ENCODE measurements at regions not wholly inside any gene's neighbourhood (a gene's known extent, or its start where the extent isn't known, plus 50 kb on each side); places are given as distances from the start of the nearest gene placed in this dataset.

DNA sequence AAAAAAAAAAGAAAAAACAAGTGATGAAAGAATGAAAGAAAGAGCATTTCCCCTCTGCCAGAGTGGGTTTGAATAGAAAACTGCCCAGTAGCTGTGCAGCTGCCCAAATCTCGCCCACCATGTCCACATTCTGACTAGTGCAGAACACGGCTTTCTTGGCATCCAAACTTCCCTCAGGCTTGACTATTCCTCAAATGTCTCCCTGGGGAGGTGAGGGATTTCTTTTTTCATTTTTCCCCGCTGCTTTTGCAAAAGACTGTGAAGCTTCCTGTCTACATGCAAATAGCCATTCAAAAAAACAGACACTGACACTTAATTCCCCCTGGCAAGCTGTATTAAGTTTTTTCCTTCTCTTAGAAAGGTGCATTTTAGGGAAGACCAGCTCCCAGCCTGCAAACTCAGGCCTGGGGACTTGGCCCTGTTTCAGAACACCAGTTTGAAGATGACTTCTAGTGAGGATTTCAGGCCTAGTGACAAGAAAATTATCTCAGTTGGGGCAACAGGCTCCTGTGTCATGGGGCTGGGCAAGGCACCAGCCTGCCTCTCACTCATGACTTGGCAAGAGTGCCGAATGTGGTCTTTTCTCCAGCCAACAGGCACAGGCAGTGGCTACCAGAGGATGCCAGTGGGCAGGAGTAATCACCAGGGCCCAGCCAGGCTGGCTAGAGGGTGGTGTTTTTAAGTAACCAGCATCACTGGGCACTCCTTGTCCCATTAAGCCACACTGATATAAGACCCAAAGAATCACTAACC, 178.1 kb upstream of the NFIA start:
- Histone ChIP-seq H3K4me1 (peaks cover 16% of the 10 kb centered on the region), H3K79me2 (no peaks in the 10 kb centered on the region), H3K4me2 (ENCODE audit: low read length) (no peak overlapping the region), H3K27me3 (ENCODE audit: control insufficient read depth, insufficient read depth, low read length) (no peaks in the 10 kb centered on the region), H3K4me3 (ENCODE audit: low read depth, low read length) (no peak overlapping the region), H3K9ac (no peak overlapping the region), H3K36me3 (ENCODE audit: control insufficient read depth, insufficient read depth, low read length) (no peaks in the 10 kb centered on the region), H3K9me3 (ENCODE audit: control insufficient read depth, low read length) (no peaks in the 10 kb centered on the region), H3K27ac (peak overlapping the region; percentile 15), H2AFZ (peak overlapping the region; percentile 74)
- TF ChIP-seq, protein P1, sequence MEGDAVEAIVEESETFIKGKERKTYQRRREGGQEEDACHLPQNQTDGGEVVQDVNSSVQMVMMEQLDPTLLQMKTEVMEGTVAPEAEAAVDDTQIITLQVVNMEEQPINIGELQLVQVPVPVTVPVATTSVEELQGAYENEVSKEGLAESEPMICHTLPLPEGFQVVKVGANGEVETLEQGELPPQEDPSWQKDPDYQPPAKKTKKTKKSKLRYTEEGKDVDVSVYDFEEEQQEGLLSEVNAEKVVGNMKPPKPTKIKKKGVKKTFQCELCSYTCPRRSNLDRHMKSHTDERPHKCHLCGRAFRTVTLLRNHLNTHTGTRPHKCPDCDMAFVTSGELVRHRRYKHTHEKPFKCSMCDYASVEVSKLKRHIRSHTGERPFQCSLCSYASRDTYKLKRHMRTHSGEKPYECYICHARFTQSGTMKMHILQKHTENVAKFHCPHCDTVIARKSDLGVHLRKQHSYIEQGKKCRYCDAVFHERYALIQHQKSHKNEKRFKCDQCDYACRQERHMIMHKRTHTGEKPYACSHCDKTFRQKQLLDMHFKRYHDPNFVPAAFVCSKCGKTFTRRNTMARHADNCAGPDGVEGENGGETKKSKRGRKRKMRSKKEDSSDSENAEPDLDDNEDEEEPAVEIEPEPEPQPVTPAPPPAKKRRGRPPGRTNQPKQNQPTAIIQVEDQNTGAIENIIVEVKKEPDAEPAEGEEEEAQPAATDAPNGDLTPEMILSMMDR (IDR thresholded peaks at IDR 0.05) = no peak

DNA sequence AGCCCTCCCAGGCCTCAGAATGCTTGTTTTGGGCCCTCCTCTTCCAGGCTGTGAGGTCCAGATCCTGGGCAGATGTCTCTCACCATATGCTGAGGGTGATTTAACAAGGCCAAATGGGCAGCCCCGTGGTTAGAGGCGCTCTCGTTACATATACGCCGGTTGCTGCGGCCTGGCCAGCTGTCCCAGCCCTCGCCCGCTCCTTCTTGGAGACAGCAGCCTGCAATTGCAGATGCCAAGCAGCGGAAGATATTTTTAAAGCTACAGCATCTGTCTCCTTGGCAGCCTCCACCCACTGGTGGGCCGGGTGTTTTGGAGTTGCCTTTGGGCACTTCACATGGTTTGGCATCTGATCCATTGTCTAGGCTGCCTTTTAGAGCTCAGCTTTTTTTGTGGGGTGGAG, 178.8 kb upstream of the NFIA start:
- Histone ChIP-seq H3K4me3 (ENCODE audit: low read depth, low read length) (no peak overlapping the region), H3K9me3 (ENCODE audit: control insufficient read depth, low read length) (no peaks in the 10 kb centered on the region), H3K9ac (no peak overlapping the region), H3K27ac (peak overlapping the region; percentile 32), H3K79me2 (no peaks in the 10 kb centered on the region), H3K27me3 (ENCODE audit: control insufficient read depth, insufficient read depth, low read length) (no peaks in the 10 kb centered on the region), H3K36me3 (ENCODE audit: control insufficient read depth, insufficient read depth, low read length) (no peaks in the 10 kb centered on the region), H3K4me1 (peaks cover 17% of the 10 kb centered on the region), H2AFZ (peak overlapping the region; percentile 60), H3K4me2 (ENCODE audit: low read length) (no peak overlapping the region)
- TF ChIP-seq, protein P1 (IDR thresholded peaks at IDR 0.05) = no peak

DNA sequence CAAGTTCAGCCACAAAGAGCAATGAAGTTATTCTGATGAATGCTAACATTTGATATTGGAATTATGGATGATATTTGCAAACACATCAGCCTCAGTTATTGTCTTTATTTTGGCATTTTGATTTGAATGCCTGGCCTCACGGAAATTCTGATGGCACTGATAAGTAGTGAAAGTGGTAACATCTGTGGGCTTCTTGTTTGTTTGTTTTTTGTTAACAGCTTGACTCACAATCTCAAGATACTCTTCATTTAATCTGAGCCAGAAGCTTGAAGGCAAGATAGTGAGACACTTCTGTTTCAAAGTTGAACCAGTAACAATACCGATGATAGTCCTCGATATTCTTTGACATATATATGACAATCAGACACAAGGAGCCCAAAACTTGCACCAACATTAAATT, 182.9 kb upstream of the NFIA start:
- Histone ChIP-seq H3K9ac (no peak overlapping the region), H3K27ac (no peak overlapping the region), H3K9me3 (ENCODE audit: control insufficient read depth, low read length) (no peaks in the 10 kb centered on the region), H3K27me3 (ENCODE audit: control insufficient read depth, insufficient read depth, low read length) (no peaks in the 10 kb centered on the region), H3K4me1 (peaks cover 5% of the 10 kb centered on the region), H3K36me3 (ENCODE audit: control insufficient read depth, insufficient read depth, low read length) (no peaks in the 10 kb centered on the region), H3K4me3 (ENCODE audit: low read depth, low read length) (no peak overlapping the region), H3K4me2 (ENCODE audit: low read length) (no peak overlapping the region), H3K79me2 (no peaks in the 10 kb centered on the region), H2AFZ (no peak overlapping the region)
- TF ChIP-seq, protein P1 (IDR thresholded peaks at IDR 0.05) = no peak

DNA sequence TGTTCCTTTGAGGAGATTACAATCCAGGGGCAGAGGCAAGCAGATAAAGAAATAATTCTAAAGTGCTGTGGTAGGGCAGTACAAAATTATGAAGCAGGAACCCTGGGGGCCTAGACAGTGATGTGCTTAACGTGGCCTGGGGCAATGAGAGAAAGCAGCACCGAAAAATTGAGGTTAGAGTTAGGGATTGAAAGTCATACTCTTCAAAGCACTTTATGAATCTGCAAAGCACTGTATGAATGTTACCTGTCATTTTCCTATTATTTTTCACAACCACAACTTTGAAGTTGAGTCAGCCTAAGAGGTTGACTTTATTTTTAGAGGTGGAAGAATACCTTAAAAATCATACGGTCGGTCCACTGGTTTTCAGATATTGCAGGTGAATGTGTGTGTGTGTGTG, 183.4 kb upstream of the NFIA start:
- Histone ChIP-seq H3K4me2 (ENCODE audit: low read length) (no peak overlapping the region), H3K4me3 (ENCODE audit: low read depth, low read length) (no peak overlapping the region), H3K4me1 (peaks cover 2% of the 10 kb centered on the region), H3K79me2 (no peaks in the 10 kb centered on the region), H2AFZ (peak overlapping the region; percentile 22), H3K27ac (no peak overlapping the region), H3K36me3 (ENCODE audit: control insufficient read depth, insufficient read depth, low read length) (no peaks in the 10 kb centered on the region), H3K9me3 (ENCODE audit: control insufficient read depth, low read length) (no peaks in the 10 kb centered on the region), H3K9ac (no peak overlapping the region), H3K27me3 (ENCODE audit: control insufficient read depth, insufficient read depth, low read length) (no peaks in the 10 kb centered on the region)
- TF ChIP-seq, protein P1 (IDR thresholded peaks at IDR 0.05) = no peak

DNA sequence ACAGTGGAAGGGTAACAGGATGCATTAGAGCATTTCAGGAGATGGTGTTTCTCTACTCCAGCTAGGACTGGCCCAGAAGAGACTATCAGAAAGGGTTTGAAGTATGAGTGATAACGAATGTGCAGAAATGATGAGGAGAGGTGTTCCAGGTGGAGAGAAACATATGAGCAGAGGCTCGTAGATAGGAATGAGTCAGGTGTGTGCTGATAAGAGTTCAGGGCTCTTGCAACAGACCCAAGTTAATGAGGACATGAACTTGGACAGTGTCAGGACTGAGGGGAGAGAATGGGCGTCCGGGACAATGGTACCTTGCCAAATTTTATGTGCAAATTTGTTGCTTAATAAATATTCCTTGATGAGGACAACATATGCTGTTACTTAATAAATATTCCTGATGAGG, 183.9 kb upstream of the NFIA start:
- Histone ChIP-seq H3K36me3 (ENCODE audit: control insufficient read depth, insufficient read depth, low read length) (no peaks in the 10 kb centered on the region), H3K79me2 (no peaks in the 10 kb centered on the region), H3K27me3 (ENCODE audit: control insufficient read depth, insufficient read depth, low read length) (no peaks in the 10 kb centered on the region), H3K4me1 (peaks cover 2% of the 10 kb centered on the region), H3K27ac (no peak overlapping the region), H3K4me3 (ENCODE audit: low read depth, low read length) (no peak overlapping the region), H2AFZ (no peak overlapping the region), H3K9ac (no peak overlapping the region), H3K4me2 (ENCODE audit: low read length) (no peak overlapping the region), H3K9me3 (ENCODE audit: control insufficient read depth, low read length) (no peaks in the 10 kb centered on the region)
- TF ChIP-seq, protein P1 (IDR thresholded peaks at IDR 0.05) = no peak
